ENCODE measurements at regions not wholly inside any gene's neighbourhood (a gene's known extent, or its start where the extent isn't known, plus 50 kb on each side); places are given as distances from the start of the nearest gene placed in this dataset.

GRCh38 chr12:89234324-89235114 lies 117.8 kb downstream of the DUSP6 start:
- TF ChIP-seq CTCF (conservative IDR thresholded peaks at IDR 0.05 in 1 of 2, IDR thresholded peaks at IDR 0.05 in 1 of 2; ENCODE audit: extremely low read depth in 1 of 2, insufficient read depth in 1 of 2, low read depth in 1 of 2, low read length in 2 of 2) (no peak), EZH2 (IDR thresholded peaks at IDR 0.05; ENCODE audit: borderline replicate concordance, low read length) (no peak)

All from mammary epithelial cell (primary cell).